K562 (cell line): ENCODE measurements at regions not wholly inside any gene's neighbourhood (a gene's known extent, or its start where the extent isn't known, plus 50 kb on each side); places are given as distances from the start of the nearest gene placed in this dataset.

Source experiments
- ATAC-seq: fragments of 200-7000 bp; cut with Tn5 transposase; 3 replicates; pipeline ENCODE4 v1.9.1; 2020; ENCODE audit warnings: moderate library complexity
- BruUV-seq: library from RNA; stranded (reverse); fragments of 400-500 nt; replicated peaks from 2 replicates; lab custom pipeline; 2021; lab: Mats Ljungman, UMichigan
- CTCF ChIA-PET: fragments of 300-600 bp; formaldehyde crosslinking; extraction: SDS; loops from one replicate; lab custom pipeline; 2021; ENCODE audit warnings: low intra/inter-chr PET ratio; lab: Yijun Ruan, JAX
- POLR2A ChIA-PET: fragments of 300-600, 350-650 bp; sonication (Branson Sonifier 250); formaldehyde crosslinking; extraction: SDS; loops from one replicate; lab custom pipeline; 2021; ENCODE audit warnings: antibody characterized with exemption, inconsistent platforms; lab: Yijun Ruan, JAX
- DNase-seq, 4 experiments: peaks; one replicate each; pipeline versions ENCODE4 v3.0.0 to v3.0.0-alpha.2; 2011 to 2018; ENCODE audit warnings: low spot score in 3 of 4, mixed read lengths in 3 of 4; ENCODE audit errors: extremely low read depth in 1 of 4
- FAIRE-seq: peaks from 2 replicates; lab custom pipeline; 2011; peaks lifted over from hg19 to GRCh38; lab: Jason Lieb, UNC
- H2AFZ ChIP-seq: 2 replicates; pipeline ENCODE4 v1.6.0; 2011; ENCODE audit warnings: low read depth, low read length, control low read depth, inconsistent platforms
- H3K27ac ChIP-seq: fragments of 200-600 bp; 3 replicates; pipeline ENCODE4 v1.8.0; 2011; ENCODE audit warnings: low read depth, mild to moderate bottlenecking, control low read depth, inconsistent platforms, low read length, moderate library complexity, mixed read lengths; ENCODE audit errors: extremely low read depth
- H3K27me3 ChIP-seq, 2 experiments: fragments of 300-600 bp in 1 of 2; 2 replicates in 1 of 2; 3 replicates in 1 of 2; pipeline versions ENCODE4 v1.6.0 to v1.8.0; 2011; ENCODE audit warnings: inconsistent platforms in 2 of 2, low read length in 2 of 2, mild to moderate bottlenecking in 1 of 2, mixed read lengths in 1 of 2, moderate library complexity in 1 of 2; ENCODE audit not compliant: control insufficient read depth in 2 of 2, insufficient read depth in 2 of 2
- H3K36me3 ChIP-seq: fragments of 300-600 bp; 3 replicates; pipeline ENCODE4 v1.8.0; 2011; ENCODE audit warnings: mild to moderate bottlenecking, low read length, inconsistent platforms; ENCODE audit not compliant: control insufficient read depth, insufficient read depth
- H3K4me1 ChIP-seq, 2 experiments: fragments of 200-600 bp in 1 of 2; replicated peaks in 1 of 2; 2 replicates in 1 of 2; 3 replicates in 1 of 2; pipeline versions ENCODE4 v1.5.1 to v1.8.0; 2011; ENCODE audit warnings: inconsistent platforms in 2 of 2, low read length in 2 of 2, mild to moderate bottlenecking in 1 of 2, mixed read lengths in 1 of 2, moderate library complexity in 1 of 2; ENCODE audit not compliant: control insufficient read depth in 2 of 2, insufficient read depth in 2 of 2
- H3K4me2 ChIP-seq: 2 replicates; pipeline ENCODE4 v1.6.1; 2011; ENCODE audit warnings: low read length, control low read depth, inconsistent platforms, mixed read lengths; ENCODE audit not compliant: insufficient read depth
- H3K4me3 ChIP-seq: fragments of 200-600 bp; sonication (generic), shearing (Covaris generic); 2 replicates; pipeline ENCODE4 v1.5.1; 2016; ENCODE audit warnings: control low read depth, inconsistent platforms
- H3K79me2 ChIP-seq: fragments of 200-600 bp; 3 replicates; pipeline ENCODE4 v1.8.0; 2011; ENCODE audit warnings: low read length, inconsistent platforms; ENCODE audit not compliant: control insufficient read depth, insufficient read depth
- H3K9ac ChIP-seq, 2 experiments: 2 replicates each; pipeline versions ENCODE4 v1.6.0 to v1.6.1; 2011; ENCODE audit warnings: low read depth in 2 of 2, low read length in 2 of 2, control low read depth in 1 of 2, inconsistent platforms in 1 of 2, mild to moderate bottlenecking in 1 of 2, mixed read lengths in 1 of 2; ENCODE audit not compliant: insufficient read depth in 1 of 2
- H3K9me1 ChIP-seq: one replicate; pipeline ENCODE4 v1.6.0; 2011; ENCODE audit warnings: inconsistent platforms, mild to moderate bottlenecking, low read length, moderate library complexity; ENCODE audit not compliant: control insufficient read depth, insufficient read depth
- H3K9me3 ChIP-seq: replicated peaks from 2 replicates; pipeline ENCODE4 v1.5.1; 2011; ENCODE audit warnings: low read depth, low read length, inconsistent platforms; ENCODE audit not compliant: control insufficient read depth, insufficient read depth
- H4K20me1 ChIP-seq: replicated peaks from 2 replicates; pipeline ENCODE4 v1.6.1; 2011; ENCODE audit warnings: low read length, inconsistent platforms, mixed read lengths; ENCODE audit not compliant: control insufficient read depth, insufficient read depth
- CBX2 ChIP-seq: fragments of 200-600 bp; sonication (generic); IDR thresholded peaks from one replicate; pipeline ENCODE4 v1.6.1; 2012; ENCODE audit warnings: mild to moderate bottlenecking, low read length, inconsistent platforms; ENCODE audit not compliant: insufficient read depth, poor library complexity, severe bottlenecking
- EZH2 ChIP-seq: IDR thresholded peaks from 2 replicates; pipeline ENCODE4 v1.6.1; 2012; ENCODE audit warnings: low read depth, mild to moderate bottlenecking, inconsistent platforms, low read length, borderline replicate concordance
- FOSL1 ChIP-seq: fragments of 200-800 bp; sonication (Bioruptor generic); conservative IDR thresholded peaks from 2 replicates; pipeline ENCODE4 v1.6.1; 2016; ENCODE audit warnings: missing genetic modification characterization, missing compliant biosample characterization
- FOXA3 ChIP-seq, 2 experiments: fragments of 450-650 bp in 1 of 2; sonication (generic) in 1 of 2; formaldehyde crosslinking; IDR thresholded peaks in 1 of 2; conservative IDR thresholded peaks in 1 of 2; 2 replicates each; pipeline versions ENCODE4 v1.4.0 to v1.8.0; 2020 to 2022; ENCODE audit warnings: mild to moderate bottlenecking in 2 of 2, missing genetic modification reagents in 1 of 2
- MLX ChIP-seq, 2 experiments: fragments of 450-650 bp in 1 of 2; sonication (generic) in 1 of 2; formaldehyde crosslinking; conservative IDR thresholded peaks; 2 replicates each; pipeline versions ENCODE4 v1.4.0 to v1.8.1; 2020 to 2022; ENCODE audit warnings: mild to moderate bottlenecking in 1 of 2, missing genetic modification reagents in 1 of 2
- MTA3 ChIP-seq: fragments of 450-650 bp; formaldehyde crosslinking; IDR thresholded peaks from 2 replicates; pipeline ENCODE4 v1.6.1; 2017; ENCODE audit warnings: mild to moderate bottlenecking, borderline replicate concordance
- MTF1 ChIP-seq: fragments of 250-450 bp; sonication (Bioruptor Pico); IDR thresholded peaks from 2 replicates; pipeline ENCODE4 v1.9.0; 2021; ENCODE audit warnings: moderate library complexity, mild to moderate bottlenecking, inconsistent platforms, borderline replicate concordance
- NUFIP1 ChIP-seq: fragments of 450-650 bp; IDR thresholded peaks from 2 replicates; pipeline ENCODE4 v1.6.1; 2018; ENCODE audit not compliant: partially characterized antibody
- PCBP2 ChIP-seq: fragments of 200-400 bp; formaldehyde crosslinking; IDR thresholded peaks from 2 replicates; pipeline ENCODE4 v1.6.1; 2018; ENCODE audit warnings: low read length, low read depth, mild to moderate bottlenecking, moderate library complexity; ENCODE audit not compliant: poor library complexity, severe bottlenecking
- SAFB2 ChIP-seq: fragments of 200-400 bp; formaldehyde crosslinking; IDR thresholded peaks from 2 replicates; pipeline ENCODE4 v1.6.1; 2018; ENCODE audit warnings: borderline replicate concordance, low read length, low read depth, moderate library complexity; ENCODE audit not compliant: severe bottlenecking
- TEAD1 ChIP-seq, 2 experiments: fragments of 450-650 bp in 1 of 2; sonication (generic) in 1 of 2; formaldehyde crosslinking; IDR thresholded peaks; 2 replicates each; pipeline versions ENCODE4 v1.4.0 to v1.8.0; 2020 to 2022; ENCODE audit warnings: mild to moderate bottlenecking in 2 of 2, missing genetic modification reagents in 1 of 2
- ZC3H4 ChIP-seq: sonication (generic); formaldehyde crosslinking; IDR thresholded peaks from 2 replicates; pipeline ENCODE4 v1.9.0; 2021; ENCODE audit warnings: missing genetic modification reagents, borderline replicate concordance
- ZNF644 ChIP-seq: fragments of 200-800 bp; sonication (Bioruptor generic); IDR thresholded peaks from 2 replicates; pipeline ENCODE4 v1.6.1; 2016; ENCODE audit warnings: low read depth, missing genetic modification characterization, missing compliant biosample characterization
- ZSCAN29 ChIP-seq: fragments of 450-650 bp; IDR thresholded peaks from 2 replicates; pipeline ENCODE4 v1.6.1; 2017
- WGBS: fragments of 100-300 bp; shearing (Covaris generic); methylation state at CpG from one replicate; pipeline ENCODE4 v1.1.6; 2016; ENCODE audit warnings: low coverage, mixed read lengths; ENCODE audit not compliant: insufficient coverage; ENCODE audit errors: missing lambda C conversion rate; 5-methylcytosine and 5-hydroxymethylcytosine counted together
- in situ Hi-C: fragments of 300-500 bp; cut with MboI; formaldehyde crosslinking; loops from 4 replicates; pipeline ENCODE4 v1.15.0; 2018; ENCODE audit warnings: inconsistent platforms, mixed read lengths
- intact Hi-C: fragments of 100-400 bp; cut with micrococcal nuclease; formaldehyde crosslinking; loops from 2 replicates; pipeline ENCODE4 v1.14.2; 2022
- TF ChIP-seq, protein P1 (sequence below): fragments of 450-650 bp; IDR thresholded peaks from 2 replicates; pipeline ENCODE4 v1.6.1; 2018; ENCODE audit warnings: mild to moderate bottlenecking, low read depth; ENCODE audit not compliant: partially characterized antibody

- CTCF ChIA-PET, result no interaction called here
- ATAC-seq (no peak), DNase-seq (no peak), FAIRE-seq (no peak)
- no TSS peak for BruUV-seq
- Histone ChIP-seq H3K79me2 (no peaks in the 10 kb centered on the region), H3K27ac (no peak overlapping the region), H3K9me3 (no peaks in the 10 kb centered on the region), H3K4me1 (no peaks in the 10 kb centered on the region), H3K4me2 (no peak overlapping the region), H4K20me1 (no peaks in the 10 kb centered on the region), H3K4me3 (no peak overlapping the region), H3K9me1 (no peaks in the 10 kb centered on the region), H3K27me3 (no peaks in the 10 kb centered on the region), H3K9ac (no peak overlapping the region), H2AFZ (no peak overlapping the region), H3K36me3 (no peaks in the 10 kb centered on the region)
- POLR2A ChIA-PET, result interaction anchor here (1.7 kb wide), 1 partner anchor 9 kb away, joined by 3 read pairs; no protein-coding TSS in a partner anchor
- intact Hi-C loops (no loop called here), in situ Hi-C loops (no loop called here)
- TF ChIP-seq ZC3H4 (CRISPR knock-in tag) (no peak), TEAD1 (CRISPR knock-in tag; IDR thresholded peaks at IDR 0.05) (no peak), EZH2 (no peak), PCBP2 (no peak), ZNF644 (tag) (no peak), MTA3 (no peak), FOSL1 (tag) (no peak), MLX (CRISPR knock-in tag; conservative IDR thresholded peaks at IDR 0.05) (no peak), SAFB2 (no peak), MTF1 (CRISPR knock-in tag) (no peak), FOXA3 (CRISPR knock-in tag; conservative IDR thresholded peaks at IDR 0.05 in 1 of 2, IDR thresholded peaks at IDR 0.05 in 1 of 2) (no peak), CBX2 (no peak), ZSCAN29 (no peak), NUFIP1 (no peak)
- TF ChIP-seq, protein P1, sequence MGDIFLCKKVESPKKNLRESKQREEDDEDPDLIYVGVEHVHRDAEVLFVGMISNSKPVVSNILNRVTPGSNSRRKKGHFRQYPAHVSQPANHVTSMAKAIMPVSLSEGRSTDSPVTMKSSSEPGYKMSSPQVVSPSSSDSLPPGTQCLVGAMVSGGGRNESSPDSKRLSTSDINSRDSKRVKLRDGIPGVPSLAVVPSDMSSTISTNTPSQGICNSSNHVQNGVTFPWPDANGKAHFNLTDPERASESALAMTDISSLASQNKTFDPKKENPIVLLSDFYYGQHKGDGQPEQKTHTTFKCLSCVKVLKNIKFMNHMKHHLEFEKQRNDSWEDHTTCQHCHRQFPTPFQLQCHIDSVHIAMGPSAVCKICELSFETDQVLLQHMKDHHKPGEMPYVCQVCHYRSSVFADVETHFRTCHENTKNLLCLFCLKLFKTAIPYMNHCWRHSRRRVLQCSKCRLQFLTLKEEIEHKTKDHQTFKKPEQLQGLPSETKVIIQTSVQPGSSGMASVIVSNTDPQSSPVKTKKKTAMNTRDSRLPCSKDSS, result no peak
- WGBS, result 11% methylated on average over 2 of the region's 2 CpGs
These were observed 1271.8 kb downstream of the BRINP3 start for GRCh38 chr1:189205863-189206262.
